Left lobe of liver (tissue), 2 donors: ENCODE measurements at regions not wholly inside any gene's neighbourhood (a gene's known extent, or its start where the extent isn't known, plus 50 kb on each side); places are given as distances from the start of the nearest gene placed in this dataset.
"Not testable (repeated sequence)": the region's sequence is repeated elsewhere in the genome, so short reads cannot be mapped to it uniquely, and the experiment has no call there.

Experiments used
- ATAC-seq: fragments of 200-7000 bp; cut with Tn5 transposase; one replicate; pipeline ENCODE4 v1.9.1; 2020; ENCODE audit warnings: mild to moderate bottlenecking, moderate library complexity
- DNase-seq: peaks from one replicate; pipeline ENCODE4 v3.0.0-alpha.2; 2020; ENCODE audit warnings: low spot score
- donor health status: DM: no; HTN: no; CAD: no; lungs with moderate emphysema.
- donor health status: DM: no; HTN: yes; CAD: no.

GRCh38 chr18:27313678-27314077 lies 128.6 kb upstream of the CHST9 start:
- no peak for ATAC-seq
- no peak for DNase-seq

DNA sequence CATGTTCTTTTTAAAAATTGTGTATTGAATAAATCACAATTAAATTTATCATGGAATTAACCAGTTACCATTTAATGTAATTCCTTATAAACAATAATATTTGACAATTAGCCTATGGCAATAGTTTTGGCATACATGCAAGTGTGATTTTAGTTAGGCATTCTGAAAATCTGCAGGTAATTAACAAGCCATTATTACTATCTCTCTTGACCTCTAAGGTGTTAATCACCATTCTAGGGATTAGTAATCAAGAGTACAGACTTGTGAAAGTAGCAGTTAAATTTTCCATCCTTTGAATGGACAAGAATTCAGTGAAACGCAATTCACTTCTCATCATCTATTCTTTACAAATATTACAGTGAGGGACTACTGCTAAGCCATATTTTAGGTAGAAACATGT lies 127.7 kb upstream of the CHST9 start:
- DNase-seq = no peak
- ATAC-seq = no peak

- DNase-seq (no peak), ATAC-seq (no peak)
These were observed 127.0 kb upstream of the CHST9 start for GRCh38 chr18:27312153-27312552.

DNA sequence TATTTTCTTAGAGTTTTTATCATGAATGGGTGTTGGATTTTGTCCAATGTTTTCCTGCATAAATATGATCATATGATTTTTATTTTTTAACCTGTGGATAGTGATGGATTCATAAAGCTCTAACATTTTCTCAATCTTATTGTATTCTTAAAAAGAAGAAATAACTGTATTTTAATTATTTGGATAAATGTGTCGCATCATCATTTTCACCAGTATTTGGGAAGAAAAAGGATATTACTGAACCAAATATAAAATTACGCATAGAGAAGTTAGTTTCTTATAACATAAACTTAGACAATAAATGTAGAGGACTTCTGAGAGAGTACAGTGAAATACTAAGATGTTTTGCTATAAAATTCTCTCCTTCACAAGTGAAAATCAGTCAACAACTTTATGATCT lies 126.0 kb upstream of the CHST9 start:
- ATAC-seq = no peak
- DNase-seq = no peak

DNA sequence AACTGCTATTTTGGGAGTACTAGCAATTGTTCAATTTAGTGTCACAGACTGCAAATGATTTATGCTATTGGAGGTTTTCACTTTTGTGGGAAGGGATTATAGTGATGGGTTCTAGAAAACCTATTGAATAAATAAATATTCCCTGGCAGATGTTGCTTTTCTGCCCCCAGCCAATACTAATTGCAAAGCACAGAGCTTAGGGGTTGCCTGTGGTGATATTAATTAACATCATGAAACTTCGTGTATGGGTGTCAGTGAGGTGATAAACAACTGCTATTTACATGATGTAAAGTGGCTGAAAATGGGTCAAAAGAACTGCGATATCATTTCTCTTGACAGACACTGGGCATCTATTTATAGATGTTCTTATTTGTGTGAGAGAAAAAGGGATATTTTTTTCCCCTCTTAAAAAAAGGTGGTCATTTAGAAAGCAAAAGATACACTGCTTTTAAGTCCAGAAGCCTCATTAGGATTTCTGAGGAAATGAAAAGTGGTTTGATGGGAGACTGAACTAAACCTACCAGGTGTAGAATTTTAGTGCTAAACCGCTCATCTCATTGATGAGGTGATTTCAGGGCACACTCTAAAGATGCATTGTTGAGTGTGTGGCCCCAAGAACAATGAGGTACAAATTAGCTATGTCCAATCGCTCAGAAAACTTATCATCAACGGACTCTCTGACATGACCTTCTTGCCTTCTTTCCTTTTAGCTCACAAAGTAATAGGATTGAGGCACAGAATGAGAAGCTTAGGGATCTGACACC lies 116.7 kb upstream of the CHST9 start:
- ATAC-seq (no peak), DNase-seq (no peak)

DNA sequence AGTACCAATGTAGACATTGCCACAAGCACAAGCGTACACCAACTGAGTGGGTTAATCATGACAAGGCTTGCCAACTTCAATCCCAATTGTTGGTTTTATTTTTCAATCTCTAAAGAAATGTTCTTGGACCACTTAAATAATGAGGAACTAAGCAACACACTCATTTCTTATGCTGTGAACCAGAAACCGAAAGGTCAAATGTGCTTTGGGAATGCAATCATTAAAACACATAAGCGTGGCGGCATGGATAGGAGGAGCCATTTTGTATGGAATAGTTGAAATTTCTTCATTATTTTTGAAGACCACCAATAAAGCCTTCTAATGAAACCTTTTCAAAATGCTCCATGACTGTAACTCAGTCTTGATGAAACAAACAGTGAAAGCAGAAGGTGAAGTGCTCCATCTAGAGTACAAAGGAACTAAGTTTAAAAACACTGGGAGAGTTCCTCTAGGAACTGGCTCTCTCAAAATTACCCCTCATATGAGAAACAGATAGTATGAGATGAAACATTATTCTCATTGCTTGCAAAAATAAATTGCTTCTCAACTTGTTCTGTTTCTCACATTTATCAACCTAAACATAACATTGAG lies 113.2 kb upstream of the CHST9 start:
- ATAC-seq (peak; percentile 86), DNase-seq (no peak)

DNA sequence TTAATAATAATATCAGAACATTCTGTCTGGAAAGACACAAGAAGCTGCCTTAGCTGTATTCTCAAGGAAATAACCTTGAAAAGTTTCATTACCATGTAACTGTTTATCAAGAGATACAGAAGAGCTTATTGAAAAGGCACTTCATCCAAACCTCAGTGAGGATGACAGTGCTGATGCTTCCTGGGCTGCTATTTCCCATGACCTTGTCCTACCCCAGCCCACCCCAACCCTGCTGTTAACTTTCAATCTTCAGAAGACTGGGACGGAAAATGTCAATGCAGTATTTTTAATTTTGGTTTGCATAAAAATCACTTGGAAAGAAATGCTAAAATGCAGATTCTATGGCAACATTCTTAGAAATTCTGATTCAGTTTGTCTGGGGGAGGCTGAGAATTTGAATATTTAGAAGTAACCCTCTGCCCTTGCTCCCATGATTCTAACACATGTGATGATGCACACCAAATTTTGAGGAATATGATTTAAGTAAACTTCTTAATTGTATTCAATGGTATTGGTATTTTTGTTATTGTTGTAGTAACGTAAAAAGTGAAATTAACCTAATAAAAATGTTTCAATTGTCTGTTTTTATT lies 101.0 kb upstream of the CHST9 start:
- ATAC-seq, DNase-seq: not testable (repeated sequence)

DNA sequence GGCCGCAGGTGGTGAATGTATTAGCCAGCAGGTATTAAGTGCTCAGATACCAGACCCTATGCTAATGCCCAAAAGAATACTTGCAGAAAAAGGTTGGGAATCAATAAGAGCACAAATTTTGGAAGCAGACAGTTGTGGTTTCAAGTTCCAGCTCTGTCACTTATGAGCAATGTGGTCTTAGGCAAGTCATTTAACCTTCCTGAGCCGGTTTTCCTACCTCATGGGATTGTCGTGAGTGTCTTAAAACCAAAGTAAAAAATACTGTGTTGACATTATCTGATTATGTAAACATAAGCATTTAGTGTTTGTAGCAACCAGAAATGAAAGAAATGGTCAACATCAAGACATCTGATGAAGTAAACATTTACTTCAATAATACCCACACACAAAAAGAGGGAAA lies 93.0 kb upstream of the CHST9 start:
- ATAC-seq = no peak
- DNase-seq = no peak

- DNase-seq = no peak
- ATAC-seq = no peak
These were observed 92.4 kb upstream of the CHST9 start for GRCh38 chr18:27277554-27277953.

- ATAC-seq (no peak), DNase-seq (no peak)
These were observed 91.8 kb upstream of the CHST9 start for GRCh38 chr18:27276886-27277285.

DNA sequence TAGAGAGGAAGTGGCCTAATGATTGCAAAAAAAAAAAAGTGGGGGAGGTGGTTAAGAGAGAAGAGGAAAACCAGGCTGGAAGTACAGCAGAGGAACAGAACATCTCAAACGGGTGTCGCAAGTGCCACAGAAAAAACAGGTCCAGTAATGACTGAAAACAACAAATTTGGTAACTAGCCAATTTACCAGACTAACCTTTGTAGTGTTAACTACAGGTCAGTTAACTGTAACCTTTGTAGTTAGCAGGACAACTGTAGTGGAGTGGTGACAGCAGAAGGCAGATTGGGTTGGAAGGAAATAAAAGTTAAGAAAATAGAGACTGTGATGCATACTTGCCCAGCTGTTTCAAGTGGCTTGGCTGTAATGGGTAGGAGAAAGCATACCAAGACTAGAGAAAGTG lies 91.4 kb upstream of the CHST9 start:
- ATAC-seq = peak; percentile 57
- DNase-seq = no peak

GRCh38 chr18:27274901-27275300 lies 89.8 kb upstream of the CHST9 start:
- no peak for ATAC-seq
- no peak for DNase-seq

DNA sequence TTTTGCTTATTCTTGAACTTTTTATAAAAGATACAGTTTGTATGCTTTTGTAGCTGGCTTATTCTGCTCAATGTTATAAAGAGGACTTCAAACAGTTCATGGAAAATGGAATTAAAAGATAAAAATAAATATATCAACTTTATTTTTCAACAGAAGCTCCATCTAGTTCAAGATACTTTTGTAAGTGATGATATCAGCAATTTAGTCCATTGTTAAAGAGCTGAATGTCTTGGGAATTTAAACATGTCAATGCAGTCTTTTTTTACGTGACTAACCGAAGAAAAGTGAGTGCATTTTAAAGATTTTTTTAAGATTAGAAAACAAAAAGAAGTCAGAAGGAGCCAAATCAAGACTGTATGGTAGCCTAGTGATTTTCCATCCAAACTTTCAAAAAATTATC lies 85.4 kb upstream of the CHST9 start:
- DNase-seq (no peak), ATAC-seq (no peak)

- no peak for ATAC-seq
These were observed 78.3 kb upstream of the CHST9 start for GRCh38 chr18:27263369-27263768.

DNA sequence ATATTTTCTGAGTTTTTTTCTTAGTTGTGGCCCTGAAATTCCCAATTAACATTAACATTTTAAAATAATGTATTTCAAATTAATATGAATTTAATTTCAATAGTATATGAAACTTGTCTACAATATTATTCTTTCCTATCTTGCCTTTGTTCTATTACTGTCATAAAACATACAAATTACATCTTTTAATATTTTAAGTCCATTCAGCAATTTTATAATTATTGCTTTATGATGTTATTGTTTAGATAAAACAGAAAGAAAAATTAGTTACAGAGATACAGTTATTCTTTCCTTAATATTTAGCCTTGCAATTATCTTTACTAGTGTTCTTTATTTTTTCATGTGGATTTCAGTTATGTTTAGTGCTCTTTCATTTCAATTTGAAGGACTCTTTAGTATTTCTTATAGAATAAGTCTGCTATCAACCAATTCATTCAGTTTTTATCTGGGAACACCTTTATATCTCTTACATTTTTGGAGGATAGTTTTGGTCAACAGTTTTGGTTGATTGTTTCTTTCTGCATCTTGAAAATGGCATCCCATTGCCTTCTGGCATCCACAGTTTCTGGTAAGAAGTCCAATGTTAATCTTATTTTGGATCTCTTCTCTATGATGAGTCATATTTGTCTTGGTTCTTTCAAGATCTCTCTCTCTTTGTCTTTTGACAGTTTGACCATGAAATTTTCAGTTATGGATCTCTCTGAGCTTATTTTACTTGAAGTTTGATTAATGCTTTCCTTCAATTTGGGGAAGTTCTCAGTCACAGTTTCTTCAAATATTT lies 76.9 kb upstream of the CHST9 start:
- no peak for ATAC-seq
- DNase-seq = no peak

More at GRCh38 chr18:27263369-27263768, 78.3 kb upstream of the CHST9 start:
- DNase-seq = no peak

GRCh38 chr18:27253571-27253970 lies 68.5 kb upstream of the CHST9 start:
- DNase-seq (no peak), ATAC-seq (no peak)

- ATAC-seq = no peak
These were observed 65.4 kb upstream of the CHST9 start for GRCh38 chr18:27250471-27250870.

GRCh38 chr18:27249933-27250332 lies 64.8 kb upstream of the CHST9 start:
- no peak for DNase-seq
- ATAC-seq = no peak

More at GRCh38 chr18:27250471-27250870, 65.4 kb upstream of the CHST9 start:
- no peak for DNase-seq

GRCh38 chr18:27244259-27244658 lies 59.2 kb upstream of the CHST9 start:
- DNase-seq (no peak), ATAC-seq (no peak)

- DNase-seq (no peak), ATAC-seq (peak; percentile 82)
These were observed 57.4 kb upstream of the CHST9 start for GRCh38 chr18:27242392-27243047.

DNA sequence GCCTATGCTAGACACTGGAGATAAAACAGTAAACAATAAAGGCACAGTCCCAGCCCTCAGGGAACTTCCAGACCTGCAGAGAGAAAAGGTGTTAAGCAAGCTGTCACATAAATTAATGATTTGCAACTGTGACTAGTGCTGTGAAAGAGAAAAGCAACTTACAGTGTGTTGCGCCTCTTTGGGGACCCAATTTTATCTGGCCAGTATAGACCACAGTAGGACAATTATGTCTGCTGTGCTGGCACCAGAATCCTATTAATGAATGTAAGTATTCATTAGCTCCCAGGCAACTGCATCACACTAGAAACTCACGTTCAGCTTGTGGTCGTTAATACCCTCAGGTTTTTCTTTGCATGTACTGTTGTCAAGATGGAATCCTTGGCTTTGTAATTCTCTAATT lies 55.3 kb upstream of the CHST9 start:
- ATAC-seq (peak; percentile 19), DNase-seq (no peak)
